Gastrocnemius medialis (tissue), 4 donors: ENCODE measurements at regions not wholly inside any gene's neighbourhood (a gene's known extent, or its start where the extent isn't known, plus 50 kb on each side); places are given as distances from the start of the nearest gene placed in this dataset.

ENCODE experiments used
- ATAC-seq, 2 donors: fragments of 150-250 bp; one replicate each; pipeline ENCODE4 v1.9.1; 2016
- DNase-seq, 2 donors: peaks; one replicate each; pipeline ENCODE4 v3.0.0-alpha.2; 2019
- H3K27ac ChIP-seq, 4 donors: fragments of 200-600 bp; sonication (generic); 1 replicate in 1 of 4; 2 replicates in 3 of 4; pipeline ENCODE4 v1.5.1; 2016 to 2018; ENCODE audit warnings: mild to moderate bottlenecking in 2 of 4, moderate library complexity in 1 of 4
- H3K27me3 ChIP-seq, 3 donors: fragments of 200-600 bp; sonication (generic) in 2 of 3; 1 replicate in 1 of 3; 2 replicates in 2 of 3; pipeline versions ENCODE4 v1.5.1 to v1.6.0; 2016 to 2019; ENCODE audit warnings: mild to moderate bottlenecking in 1 of 3, moderate library complexity in 1 of 3
- H3K36me3 ChIP-seq, 2 donors: fragments of 200-600 bp; sonication (generic) in 1 of 2; one replicate each; pipeline ENCODE4 v1.5.1; 2017 to 2018
- H3K4me1 ChIP-seq, 2 donors: fragments of 200-600 bp; sonication (generic) in 1 of 2; one replicate each; pipeline ENCODE4 v1.5.1; 2016 to 2017; ENCODE audit warnings: mild to moderate bottlenecking in 2 of 2
- H3K4me3 ChIP-seq, 4 donors: fragments of 200-600 bp; sonication (generic) in 3 of 4; 1 replicate in 1 of 4; 2 replicates in 3 of 4; pipeline ENCODE4 v1.5.1; 2016 to 2019; ENCODE audit warnings: mild to moderate bottlenecking in 2 of 4
- H3K9me3 ChIP-seq, 3 donors: fragments of 200-600 bp; sonication (generic) in 2 of 3; 1 replicate in 1 of 3; 2 replicates in 2 of 3; pipeline ENCODE4 v1.5.1; 2016 to 2019
- CTCF ChIP-seq, 5 experiments: fragments of 450-650 bp in 3 of 5; fragments of 200-600 bp in 2 of 5; sonication (generic) in 2 of 5; IDR thresholded peaks in 4 of 5; conservative IDR thresholded peaks in 1 of 5; 1 replicate in 4 of 5; 2 replicates in 1 of 5; pipeline ENCODE4 v1.5.1; 2016 to 2019; ENCODE audit warnings: antibody characterized with exemption in 5 of 5, mild to moderate bottlenecking in 3 of 5, moderate library complexity in 3 of 5
- POLR2A ChIP-seq, 2 donors: fragments of 450-650 bp; IDR thresholded peaks; one replicate each; pipeline ENCODE4 v1.6.1; 2017; ENCODE audit warnings: antibody characterized with exemption in 2 of 2, mild to moderate bottlenecking in 2 of 2, moderate library complexity in 2 of 2
- in situ Hi-C, 4 donors: fragments of 200-750 bp; cut with MboI; loops; one replicate each; pipeline versions ENCODE4 v1.15.0 to v1.8.0; 2017; ENCODE audit warnings: low sequenced_read_pairs in 4 of 4
- intact Hi-C: fragments of 100-400 bp; cut with DNase I; formaldehyde crosslinking; loops from one replicate; pipeline ENCODE4 v1.15.1; 2023; ENCODE audit warnings: low total_unique reads

GRCh38 chr3:36214460-36214859, 165.8 kb upstream of the STAC start:
- Histone ChIP-seq H3K36me3 (no peaks in the 10 kb centered on the region), H3K27me3 (no peaks in the 10 kb centered on the region), H3K27ac (no peak overlapping the region), H3K4me1 (peaks cover 6 to 8% of the 10 kb centered on the region in 2 donors), H3K4me3 (no peak overlapping the region), H3K9me3 (no peaks in the 10 kb centered on the region)
- TF ChIP-seq POLR2A (IDR thresholded peaks at IDR 0.05) = no peak
- no peak for TF ChIP-seq CTCF (IDR thresholded peaks at IDR 0.05 in 4 of 5, conservative IDR thresholded peaks at IDR 0.05 in 1 of 5)
- intact Hi-C loops (no loop called here), in situ Hi-C loops (no loop called here)
- DNase-seq = no peak
- ATAC-seq = no peak

GRCh38 chr3:36215241-36215640, 165.1 kb upstream of the STAC start:
- in situ Hi-C loops (no loop called here), intact Hi-C loops (no loop called here)
- Histone ChIP-seq H3K27ac (no peak overlapping the region), H3K27me3 (no peaks in the 10 kb centered on the region), H3K36me3 (no peaks in the 10 kb centered on the region), H3K4me3 (no peak overlapping the region), H3K4me1 (peaks cover 6 to 8% of the 10 kb centered on the region in 2 donors), H3K9me3 (no peaks in the 10 kb centered on the region)
- no peak for TF ChIP-seq CTCF (IDR thresholded peaks at IDR 0.05 in 4 of 5, conservative IDR thresholded peaks at IDR 0.05 in 1 of 5)
- no peak for TF ChIP-seq POLR2A (IDR thresholded peaks at IDR 0.05)
- ATAC-seq (no peak), DNase-seq (no peak)

- no peaks in the 10 kb centered on the region for H3K36me3 ChIP-seq
Observed at GRCh38 chr3:36219398-36219797, 160.9 kb upstream of the STAC start.

GRCh38 chr3:36220173-36220572, 160.1 kb upstream of the STAC start:
- intact Hi-C loops = no loop called here
- no peak for ATAC-seq
- TF ChIP-seq POLR2A (IDR thresholded peaks at IDR 0.05) (no peak), CTCF (IDR thresholded peaks at IDR 0.05 in 4 of 5, conservative IDR thresholded peaks at IDR 0.05 in 1 of 5) (no peak)

More at GRCh38 chr3:36219398-36219797, 160.9 kb upstream of the STAC start:
- H3K4me1 ChIP-seq = no peaks in the 10 kb centered on the region
- no peak for ATAC-seq
- no peak for DNase-seq
- no peak overlapping the region for H3K4me3 ChIP-seq
- TF ChIP-seq POLR2A (IDR thresholded peaks at IDR 0.05) (no peak), CTCF (IDR thresholded peaks at IDR 0.05 in 4 of 5, conservative IDR thresholded peaks at IDR 0.05 in 1 of 5) (no peak)
- in situ Hi-C loops (no loop called here), intact Hi-C loops (no loop called here)
- no peaks in the 10 kb centered on the region for H3K9me3 ChIP-seq
- H3K27ac ChIP-seq = no peak overlapping the region
- H3K27me3 ChIP-seq = no peaks in the 10 kb centered on the region

GRCh38 chr3:36221975-36222374, 158.3 kb upstream of the STAC start:
- Histone ChIP-seq H3K27me3 (no peaks in the 10 kb centered on the region), H3K9me3 (no peaks in the 10 kb centered on the region), H3K27ac (no peak overlapping the region), H3K36me3 (no peaks in the 10 kb centered on the region), H3K4me3 (no peak overlapping the region), H3K4me1 (no peaks in the 10 kb centered on the region)
- ATAC-seq (no peak), DNase-seq (no peak)
- in situ Hi-C loops = no loop called here
- intact Hi-C loops = no loop called here
- TF ChIP-seq CTCF (IDR thresholded peaks at IDR 0.05 in 4 of 5, conservative IDR thresholded peaks at IDR 0.05 in 1 of 5) = no peak
- TF ChIP-seq POLR2A (IDR thresholded peaks at IDR 0.05) = no peak

More at GRCh38 chr3:36220173-36220572, 160.1 kb upstream of the STAC start:
- no peak for DNase-seq
- Histone ChIP-seq H3K27me3 (no peaks in the 10 kb centered on the region), H3K27ac (no peak overlapping the region), H3K4me3 (no peak overlapping the region), H3K9me3 (no peaks in the 10 kb centered on the region), H3K4me1 (no peaks in the 10 kb centered on the region), H3K36me3 (no peaks in the 10 kb centered on the region)
- in situ Hi-C loops = no loop called here
